PC-3 (cell line): ENCODE measurements at regions not wholly inside any gene's neighbourhood (a gene's known extent, or its start where the extent isn't known, plus 50 kb on each side); places are given as distances from the start of the nearest gene placed in this dataset.

Experiments used
- CTCF ChIP-seq: fragments of 300-600 bp; sonication (generic); conservative IDR thresholded peaks from 2 replicates; pipeline ENCODE4 v1.5.1; 2017; ENCODE audit warnings: antibody characterized with exemption, low read depth, mild to moderate bottlenecking, low read length
- EZH2 ChIP-seq: fragments of 300-600 bp; sonication (generic); IDR thresholded peaks from one replicate; pipeline ENCODE4 v1.6.1; 2017; ENCODE audit warnings: antibody characterized with exemption, mild to moderate bottlenecking, low read length; ENCODE audit not compliant: unreplicated experiment
- EZH2phosphoT487 ChIP-seq: fragments of 300-600 bp; sonication (generic); IDR thresholded peaks from 2 replicates; pipeline ENCODE4 v1.6.1; 2018; ENCODE audit warnings: mild to moderate bottlenecking, antibody characterized with exemption, low read length, borderline replicate concordance

DNA sequence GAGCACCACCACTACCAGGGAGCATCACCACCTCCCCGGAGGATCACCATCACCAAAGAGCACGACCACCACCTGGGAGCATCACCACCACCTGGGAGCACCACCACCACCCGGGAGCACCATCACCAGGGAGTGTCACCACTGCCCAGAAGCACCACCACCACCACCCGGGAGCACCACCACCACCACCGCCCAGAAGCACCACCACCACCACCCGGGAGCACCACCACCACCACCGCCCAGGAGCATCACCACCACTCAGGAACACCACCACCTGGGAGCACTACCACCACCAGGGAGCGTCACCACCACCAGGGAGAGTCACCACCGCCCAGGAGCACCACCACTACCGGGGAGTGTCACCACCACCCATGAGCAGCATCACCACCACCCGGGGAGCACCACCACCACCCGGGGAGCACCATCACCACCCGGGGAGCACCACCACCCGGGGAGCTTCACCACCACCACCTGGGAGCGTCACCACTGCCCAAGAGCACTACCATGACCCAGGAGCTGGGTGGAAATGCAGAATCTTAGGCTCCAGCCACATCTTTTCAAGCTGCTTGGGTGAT lies 237.3 kb downstream of the SOD2 start:
- no peak for TF ChIP-seq EZH2
- TF ChIP-seq CTCF, result no peak
- TF ChIP-seq EZH2phosphoT487, result no peak
